NCI-H2227 treated with DMSO at 0.1 percent for 48 hours (cell line): ENCODE measurements at regions not wholly inside any gene's neighbourhood (a gene's known extent, or its start where the extent isn't known, plus 50 kb on each side); places are given as distances from the start of the nearest gene placed in this dataset.

Experiments used
- DNase-seq: peaks from one replicate; lab custom pipeline; 2025; lab: John Stamatoyannopoulos, UW

GRCh38 chr5:30846171-30846570 lies 347.3 kb upstream of the CDH6 start:
- no peak for DNase-seq

GRCh38 chr5:30845194-30845593 lies 348.3 kb upstream of the CDH6 start:
- DNase-seq: no peak

GRCh38 chr5:30843541-30843940 lies 349.9 kb upstream of the CDH6 start:
- DNase-seq: no peak

GRCh38 chr5:30839956-30840355 lies 353.5 kb upstream of the CDH6 start:
- no peak for DNase-seq

GRCh38 chr5:30838936-30839496 lies 354.5 kb upstream of the CDH6 start:
- DNase-seq: no peak

- DNase-seq: no peak
Observed at GRCh38 chr5:30832519-30832918, 361.0 kb upstream of the CDH6 start.

- no peak for DNase-seq
Observed at GRCh38 chr5:30831605-30832004, 361.9 kb upstream of the CDH6 start.

GRCh38 chr5:30831123-30831522 lies 362.4 kb upstream of the CDH6 start:
- DNase-seq: no peak

GRCh38 chr5:30811298-30811697 lies 382.2 kb upstream of the CDH6 start:
- no peak for DNase-seq

- no peak for DNase-seq
Observed at GRCh38 chr5:30809933-30810332, 383.6 kb upstream of the CDH6 start.

GRCh38 chr5:30808996-30809395 lies 384.5 kb upstream of the CDH6 start:
- no peak for DNase-seq

- no peak for DNase-seq
Observed at GRCh38 chr5:30804739-30805505, 388.6 kb upstream of the CDH6 start.

- no peak for DNase-seq
Observed at GRCh38 chr5:30802961-30803705, 390.4 kb upstream of the CDH6 start.

GRCh38 chr5:30781643-30782042 lies 411.8 kb upstream of the CDH6 start:
- DNase-seq: no peak

- no peak for DNase-seq
Observed at GRCh38 chr5:30768056-30768690, 425.3 kb upstream of the CDH6 start.

GRCh38 chr5:30765706-30766105 lies 427.8 kb upstream of the CDH6 start:
- no peak for DNase-seq

- DNase-seq: no peak
Observed at GRCh38 chr5:30765227-30765626, 428.3 kb upstream of the CDH6 start.

- DNase-seq: no peak
Observed at GRCh38 chr5:30764704-30765103, 428.8 kb upstream of the CDH6 start.

GRCh38 chr5:30759731-30760130 lies 433.8 kb upstream of the CDH6 start:
- DNase-seq: no peak

GRCh38 chr5:30752015-30752414 lies 441.5 kb upstream of the CDH6 start:
- no peak for DNase-seq

- DNase-seq: no peak
Observed at GRCh38 chr5:30749971-30750370, 443.5 kb upstream of the CDH6 start.

- DNase-seq: no peak
Observed at GRCh38 chr5:30747412-30747811, 446.1 kb upstream of the CDH6 start.

- DNase-seq: no peak
Observed at GRCh38 chr5:30736669-30737068, 456.8 kb upstream of the CDH6 start.
